ENCODE measurements at regions not wholly inside any gene's neighbourhood (a gene's known extent, or its start where the extent isn't known, plus 50 kb on each side); places are given as distances from the start of the nearest gene placed in this dataset.
"Not testable (repeated sequence)": the region's sequence is repeated elsewhere in the genome, so short reads cannot be mapped to it uniquely, and the experiment has no call there.

DNA sequence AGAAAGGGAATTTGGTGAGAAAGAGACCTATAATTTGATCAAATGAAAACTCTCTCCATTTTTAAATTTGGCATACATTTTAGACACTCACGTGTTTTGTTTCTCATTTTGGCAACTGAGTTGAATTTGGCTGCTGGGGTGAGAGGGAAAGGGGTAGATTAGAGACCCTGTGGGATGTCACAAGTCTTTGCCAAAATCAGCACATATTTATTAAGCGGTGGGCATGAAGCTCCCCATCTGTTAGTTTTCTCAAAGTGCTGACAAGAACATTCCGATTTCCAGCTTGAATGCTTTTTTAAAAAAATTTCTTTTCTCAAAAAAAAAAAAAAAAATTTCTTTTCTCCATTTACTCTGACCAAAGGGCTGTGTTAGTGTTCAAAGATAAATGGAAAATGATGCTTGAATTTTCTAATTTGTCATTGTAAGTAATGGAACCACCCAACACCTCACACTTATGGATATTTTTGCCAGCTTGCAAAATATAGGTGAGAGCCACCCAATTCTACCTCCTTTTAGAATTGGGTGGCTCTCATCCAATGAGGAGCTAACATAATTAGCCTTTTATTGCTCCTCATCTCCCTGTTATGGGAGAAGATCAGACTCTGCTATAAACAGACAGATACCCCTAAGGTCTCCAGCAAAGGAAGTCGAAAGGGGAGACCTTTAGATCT is 222.9 kb upstream of the FN1 start:
- no peak for DNase-seq (ENCODE audit: low spot score)

DNA sequence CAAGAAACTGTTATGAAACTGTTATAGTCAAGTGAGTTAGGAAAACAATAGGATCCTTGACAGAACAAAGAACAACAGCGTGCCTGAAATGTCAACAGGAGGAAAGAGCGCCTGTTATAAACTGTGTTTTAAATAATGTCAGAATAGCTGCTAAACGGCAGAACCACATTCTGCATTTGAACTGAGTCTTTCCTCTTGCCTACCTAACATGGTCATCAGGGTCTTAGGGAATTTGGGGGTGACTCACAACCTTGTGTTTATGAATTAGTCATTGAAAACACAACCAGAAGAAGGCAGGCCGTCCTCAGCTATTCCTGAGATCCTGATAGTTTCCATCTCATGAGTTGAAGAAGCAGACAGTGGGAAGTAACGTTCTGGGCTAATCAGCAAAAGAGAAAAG is 222.0 kb upstream of the FN1 start:
- DNase-seq (ENCODE audit: low spot score) = peak; percentile 56

DNA sequence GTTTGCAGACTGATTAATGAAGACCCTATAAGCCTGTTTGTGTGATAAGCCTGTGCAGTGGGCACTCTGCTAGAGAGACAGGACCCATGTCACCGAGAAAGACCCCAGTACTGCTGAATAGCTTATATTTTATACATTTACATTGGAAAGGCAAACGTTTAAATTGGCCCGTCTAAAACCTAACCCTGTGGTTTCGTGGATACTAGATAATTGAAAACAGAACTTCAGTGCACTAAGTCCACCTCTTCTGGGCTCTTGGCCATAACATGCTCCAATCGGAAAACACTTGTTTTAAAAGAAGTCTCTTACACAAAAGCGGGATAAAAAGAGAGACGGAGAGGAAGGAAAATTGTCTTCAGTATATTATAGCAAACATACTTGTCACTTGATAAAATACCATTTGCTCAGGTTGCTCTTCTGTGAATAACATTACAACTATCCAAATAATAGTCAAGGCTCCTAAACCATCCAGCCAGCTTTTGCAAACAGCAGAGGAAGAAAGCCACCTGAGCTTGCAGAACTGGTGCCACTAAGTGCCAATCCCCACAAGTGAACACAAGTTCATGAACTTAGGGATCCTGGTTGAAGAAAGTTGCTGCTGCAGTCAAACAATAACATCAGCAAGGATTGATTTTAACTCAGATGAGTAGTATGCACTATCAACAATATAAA is 218.4 kb upstream of the FN1 start:
- peak; percentile 54 for DNase-seq (ENCODE audit: low spot score)

DNA sequence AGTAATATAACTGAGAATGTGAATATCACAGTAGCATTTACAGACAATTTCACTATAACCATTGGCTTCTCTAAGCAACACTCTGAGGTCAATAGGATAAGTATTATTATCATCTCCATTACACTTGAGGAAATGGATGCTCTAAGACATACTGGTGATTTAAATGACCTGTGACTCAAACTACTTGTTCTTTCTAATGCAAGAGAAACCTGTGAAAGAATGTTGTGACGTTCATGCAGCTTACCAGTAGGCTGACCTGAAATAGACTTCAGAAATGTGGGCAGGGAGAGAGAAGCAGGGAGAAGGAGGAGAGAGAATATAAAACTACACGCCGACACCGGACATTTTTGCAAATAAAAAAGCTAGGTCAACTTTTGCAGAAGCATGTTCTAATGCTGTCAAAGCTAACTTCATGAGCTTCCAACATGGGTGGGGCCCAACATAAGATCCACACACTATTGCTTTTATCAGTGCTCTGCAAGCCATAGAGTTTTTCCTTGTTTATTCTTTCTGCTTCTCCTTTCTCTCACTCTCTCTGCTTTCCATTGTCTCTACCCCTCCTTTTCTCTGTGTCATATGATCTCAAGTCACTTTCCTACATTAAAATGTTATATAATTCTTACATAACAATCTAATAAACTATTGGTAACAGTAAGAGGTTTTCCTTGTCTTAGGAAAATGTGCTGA is 217.6 kb upstream of the FN1 start:
- no peak for DNase-seq (ENCODE audit: low spot score)

DNA sequence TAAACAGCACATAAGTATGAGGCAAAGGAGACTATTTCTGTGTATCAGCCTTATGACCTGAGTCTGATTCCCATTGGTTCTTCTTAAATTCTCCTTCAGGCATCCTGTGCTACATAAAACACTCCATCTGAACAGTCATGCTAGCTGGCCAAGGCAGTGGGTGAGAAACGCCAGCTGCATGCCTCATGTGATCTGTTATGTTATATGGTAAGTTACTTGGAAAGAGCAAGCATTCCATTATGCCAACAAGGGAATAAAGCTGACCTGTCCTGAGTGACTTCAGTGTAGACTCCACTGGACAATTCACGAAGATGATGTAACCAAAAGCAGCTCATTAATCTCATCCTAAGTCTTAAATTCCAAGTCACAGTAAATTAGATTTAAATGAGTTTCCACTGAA is 216.5 kb upstream of the FN1 start:
- DNase-seq (ENCODE audit: low spot score) = peak; percentile 47

DNA sequence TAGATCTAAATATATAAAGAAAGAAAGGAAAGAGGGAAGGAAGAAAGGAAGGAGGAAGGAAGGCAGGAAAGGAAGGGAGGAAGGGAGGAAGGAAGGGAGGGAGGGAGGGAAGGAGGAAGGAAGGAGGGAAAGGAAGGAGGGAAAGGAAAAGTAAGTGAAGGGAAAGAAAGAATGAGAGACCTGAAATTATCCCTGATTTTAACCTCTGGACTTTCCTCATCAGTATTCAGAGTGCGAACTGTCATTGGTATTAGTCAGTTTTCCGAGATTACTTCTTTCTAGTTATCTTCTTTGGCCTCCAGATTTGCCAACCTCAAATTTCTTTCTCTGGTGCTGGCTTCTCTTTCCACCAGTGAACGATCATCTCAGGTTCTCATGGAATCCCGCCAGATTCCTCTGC is 215.5 kb upstream of the FN1 start:
- no peak for DNase-seq (ENCODE audit: low spot score)

DNA sequence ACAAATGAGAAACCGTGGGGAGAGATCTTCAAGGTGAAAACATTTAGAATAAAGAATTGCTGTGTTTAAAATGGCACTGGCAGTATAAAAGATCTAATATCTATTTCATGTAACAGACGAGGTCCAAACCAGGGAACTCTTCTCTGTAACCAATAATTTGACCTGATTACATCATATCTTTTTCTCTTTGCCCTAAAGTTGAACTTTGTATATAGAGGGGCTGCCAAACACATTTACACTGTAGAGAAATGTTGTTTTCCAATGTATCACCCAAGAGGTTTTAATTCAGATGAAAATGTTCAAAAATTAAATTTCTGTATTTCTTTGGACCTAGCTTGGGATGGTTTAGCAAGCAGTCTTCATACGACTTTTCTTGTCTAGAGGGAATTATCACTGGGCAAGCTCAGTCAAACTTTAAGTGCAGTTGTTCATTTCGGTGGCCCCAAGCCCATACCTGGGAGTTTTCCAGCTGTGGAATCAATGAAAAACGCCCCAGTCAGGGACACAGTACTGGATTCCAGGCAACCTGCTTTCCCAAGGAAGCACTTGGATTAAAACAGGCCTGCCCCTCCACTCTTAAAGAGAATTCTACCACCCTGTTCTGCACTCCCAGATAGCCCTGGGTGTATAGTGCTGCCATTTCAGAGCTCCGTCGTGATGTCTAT is 208.5 kb upstream of the FN1 start:
- DNase-seq (ENCODE audit: low spot score) = no peak

DNA sequence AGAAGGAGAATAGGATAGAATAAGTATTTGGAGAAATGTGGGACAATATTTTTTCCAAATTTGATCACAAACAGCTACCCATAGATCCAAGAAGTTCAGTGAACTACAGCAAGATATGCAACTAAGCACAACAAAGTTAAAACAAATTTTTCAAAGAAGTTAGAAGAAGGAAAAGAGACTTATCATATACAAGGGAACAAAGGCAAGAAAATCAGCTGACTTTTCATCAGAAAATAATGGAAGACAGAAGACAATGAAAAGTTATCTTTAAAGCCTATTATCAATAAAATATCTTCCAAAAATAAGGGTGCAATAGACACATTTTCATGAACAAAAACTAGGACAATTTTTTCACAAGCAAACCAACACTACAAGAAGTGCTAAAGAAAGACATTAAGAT is 202.8 kb upstream of the FN1 start:
- DNase-seq (ENCODE audit: low spot score) = no peak

DNA sequence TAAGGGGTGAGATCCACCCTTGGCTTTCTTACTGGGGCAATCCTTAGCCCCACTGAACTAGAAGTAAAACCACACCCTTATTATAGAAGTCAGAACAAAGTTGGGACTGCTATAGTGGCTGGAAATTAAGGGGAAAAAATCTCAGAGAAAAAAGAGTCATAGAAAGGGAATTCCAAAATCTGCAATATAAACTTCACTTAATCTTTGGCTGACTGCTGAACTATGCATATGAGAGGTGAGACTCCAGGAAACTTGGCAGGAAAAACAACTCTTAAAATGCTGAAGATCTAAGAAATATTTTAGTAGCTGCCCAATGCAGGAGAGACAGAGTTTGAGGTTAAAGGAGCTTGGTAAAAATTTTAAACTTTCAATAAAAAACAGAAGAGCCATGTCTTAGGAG is 201.8 kb upstream of the FN1 start:
- no peak for DNase-seq (ENCODE audit: low spot score)

DNA sequence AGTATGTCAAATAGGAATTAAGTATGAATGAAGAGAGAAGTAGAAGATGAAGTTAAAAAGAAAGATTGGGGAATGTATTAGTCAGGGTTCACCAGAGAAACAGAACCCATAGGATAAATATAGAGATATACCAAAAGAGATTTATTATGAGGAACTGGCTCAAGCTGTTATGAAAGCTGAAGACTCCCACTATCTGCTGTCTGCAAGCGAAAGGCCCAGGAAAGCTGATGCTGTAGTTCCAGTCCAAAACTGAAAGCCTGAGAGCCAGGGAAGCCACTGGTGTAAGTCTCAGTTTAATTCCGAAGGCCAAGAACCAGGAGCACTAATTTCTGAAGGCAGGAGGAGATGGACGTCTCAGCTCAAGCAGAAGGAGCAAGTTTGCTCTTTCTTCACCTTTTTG is 200.9 kb upstream of the FN1 start:
- no peak for DNase-seq (ENCODE audit: low spot score)

DNA sequence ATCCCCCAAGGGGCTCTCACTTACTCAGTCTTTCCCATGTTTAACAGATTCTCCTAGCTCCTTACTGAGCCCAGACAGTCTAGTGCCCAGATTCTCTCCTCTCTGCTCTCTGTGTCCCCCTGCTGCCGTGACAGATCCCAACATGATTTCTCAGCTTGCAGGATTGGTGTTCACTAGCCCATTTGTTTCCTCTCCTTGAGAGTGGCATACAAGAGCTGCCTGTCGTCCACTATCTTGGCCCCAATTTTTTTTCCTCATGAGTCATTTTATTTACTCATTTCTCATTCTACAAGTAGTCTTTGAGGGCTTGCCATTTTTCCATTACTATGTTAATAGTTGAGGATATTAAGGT is 199.9 kb upstream of the FN1 start:
- DNase-seq (ENCODE audit: low spot score) = no peak

DNA sequence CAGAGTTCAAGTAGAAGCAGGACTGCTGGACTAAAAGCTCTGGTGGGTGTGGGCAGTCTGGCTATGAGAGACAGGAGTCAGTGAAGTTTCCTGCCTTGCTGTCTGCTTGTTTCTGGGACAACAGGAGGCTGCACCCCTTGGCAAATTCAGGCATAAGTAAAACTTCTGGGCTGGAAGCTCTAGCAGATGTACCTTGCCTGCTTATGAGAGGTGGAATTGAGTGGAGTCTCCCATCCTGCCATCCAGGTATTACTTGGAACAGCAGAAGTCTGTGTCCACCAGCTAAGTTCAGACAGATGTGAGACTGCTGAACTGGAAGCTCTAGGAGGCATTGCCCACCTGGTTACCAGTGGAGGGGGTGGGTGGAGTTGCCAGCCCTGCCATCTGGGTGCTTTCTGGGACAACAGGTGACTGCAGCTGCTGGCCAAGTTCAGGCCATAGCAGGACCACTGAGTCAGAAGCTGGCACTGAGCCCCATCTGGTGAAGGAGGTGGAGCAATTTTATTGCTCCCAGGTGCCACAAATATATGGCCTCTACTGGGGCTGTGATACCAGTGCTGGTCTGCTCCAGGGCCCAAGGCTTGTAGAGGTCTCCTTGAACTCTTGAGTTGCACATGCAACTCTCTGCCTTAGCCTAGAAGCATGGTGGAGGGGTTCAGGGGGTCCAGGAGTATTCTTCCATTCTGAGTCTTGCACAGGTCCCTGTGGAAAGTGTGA is 199.4 kb upstream of the FN1 start:
- no peak for DNase-seq (ENCODE audit: low spot score)

DNA sequence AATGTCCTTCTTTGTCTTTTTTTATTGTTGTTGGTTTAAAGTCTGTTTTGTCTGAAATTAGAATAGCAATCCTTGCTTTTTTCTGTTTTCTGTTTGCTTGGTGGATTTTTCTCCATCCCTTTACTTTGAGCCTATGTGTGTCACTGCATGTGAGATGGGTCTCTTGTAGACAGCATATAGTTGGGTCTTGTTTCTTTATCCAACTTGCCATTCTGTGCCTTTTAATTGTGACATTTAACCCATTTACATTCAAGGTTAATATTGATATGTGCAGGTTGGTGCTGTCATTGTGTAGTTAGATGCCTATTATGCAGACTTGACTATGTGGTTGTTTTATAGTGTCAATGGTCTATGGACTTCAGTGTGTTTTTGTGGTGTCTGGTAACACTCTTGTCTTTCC is 197.5 kb upstream of the FN1 start:
- no peak for DNase-seq (ENCODE audit: low spot score)

DNA sequence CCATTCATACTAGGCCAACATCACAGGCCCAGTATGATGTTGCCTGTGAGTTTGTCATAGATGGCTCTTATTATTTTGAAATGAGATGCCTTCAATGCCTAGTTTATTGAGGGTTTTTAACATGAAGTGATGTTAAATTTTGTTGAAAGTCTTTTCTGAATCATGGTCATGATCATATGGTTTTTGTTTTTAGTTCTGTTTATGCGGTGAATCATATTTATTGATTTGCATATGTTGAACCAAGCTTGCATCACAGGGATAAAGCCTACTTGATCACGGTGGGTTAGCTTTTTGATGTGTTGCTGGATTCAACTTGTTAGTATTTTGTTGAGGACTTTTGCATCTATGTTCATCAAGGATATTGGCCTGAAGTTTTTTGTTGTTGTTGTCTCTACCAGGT is 195.8 kb upstream of the FN1 start:
- DNase-seq (ENCODE audit: low spot score) = no peak

DNA sequence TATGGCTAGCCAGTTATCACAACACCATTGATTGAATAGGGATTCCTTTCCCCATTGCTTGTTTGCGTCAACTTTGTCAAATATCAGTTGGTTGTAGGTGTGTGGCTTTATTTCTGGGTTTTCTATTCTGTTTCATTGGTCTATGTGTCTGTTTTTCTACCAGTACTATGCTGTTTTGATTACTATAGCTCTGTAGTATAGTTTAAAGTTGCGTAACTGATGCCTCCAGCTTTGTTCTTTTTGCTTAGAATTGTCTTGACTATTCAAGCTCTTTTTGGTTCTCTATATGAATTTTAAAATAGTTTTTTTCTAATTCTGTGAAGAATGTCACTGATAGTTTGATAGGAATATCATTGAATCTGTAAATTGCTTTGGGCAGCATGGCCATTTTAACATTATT is 194.9 kb upstream of the FN1 start:
- not testable (repeated sequence) for DNase-seq (ENCODE audit: low spot score)

DNA sequence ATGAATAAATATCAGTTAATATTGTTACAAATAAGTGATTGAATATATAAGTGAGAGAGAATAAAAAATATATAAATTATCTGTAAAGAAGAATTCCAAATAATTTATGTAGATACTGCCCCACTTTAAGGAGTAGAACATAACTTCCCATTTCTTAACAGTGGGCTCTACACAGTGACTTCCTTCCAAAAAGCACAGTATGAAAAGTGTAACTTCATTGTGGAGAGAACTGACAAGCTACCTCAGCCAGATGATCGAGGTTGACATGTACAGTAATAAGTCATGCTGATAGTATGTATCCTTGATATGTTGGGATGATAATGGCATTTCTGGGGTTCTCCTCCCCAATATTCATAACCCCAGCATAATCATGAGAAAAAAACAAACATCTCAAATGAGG is 191.9 kb upstream of the FN1 start:
- no peak for DNase-seq (ENCODE audit: low spot score)

DNA sequence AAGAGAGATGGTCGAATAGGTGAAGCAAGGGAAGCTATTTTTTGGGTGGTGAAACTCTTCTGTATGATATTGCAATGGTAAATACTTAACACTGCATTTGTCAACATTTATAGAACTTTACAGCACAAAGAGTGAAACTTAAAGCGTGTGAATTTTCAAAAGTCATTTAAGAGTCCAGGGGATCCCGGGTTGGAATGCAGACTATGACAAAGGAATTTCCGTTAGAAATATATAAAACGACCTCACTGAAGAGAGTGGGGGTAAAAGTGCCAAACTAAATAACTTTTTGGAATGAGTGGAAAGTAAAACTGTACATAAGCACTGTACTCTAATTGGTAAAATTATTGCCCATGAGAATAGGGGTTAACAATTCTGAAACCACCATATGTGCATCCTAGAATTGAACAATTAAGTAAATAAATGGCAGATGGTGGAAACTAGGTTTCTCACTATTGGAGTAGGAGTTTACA is 191.0 kb upstream of the FN1 start:
- no peak for DNase-seq (ENCODE audit: low spot score)

DNA sequence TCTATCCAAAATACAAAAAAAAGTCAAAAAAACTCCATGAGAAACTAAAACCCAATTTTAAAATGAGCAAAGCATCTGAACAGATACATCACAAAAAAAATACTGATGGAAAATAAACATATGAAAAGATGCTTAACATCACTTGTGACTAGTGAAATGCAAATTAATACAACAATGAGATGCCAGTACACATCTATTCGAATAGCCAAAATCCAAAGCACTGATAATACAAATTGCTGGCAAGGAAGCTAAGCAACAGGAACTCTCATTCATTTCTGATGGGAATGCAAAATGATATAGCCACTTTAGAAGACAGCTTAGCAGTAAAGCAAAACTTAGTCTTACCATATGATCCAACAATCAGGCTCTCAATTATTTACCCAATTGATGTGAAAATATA is 190.2 kb upstream of the FN1 start:
- DNase-seq (ENCODE audit: low spot score) = no peak

DNA sequence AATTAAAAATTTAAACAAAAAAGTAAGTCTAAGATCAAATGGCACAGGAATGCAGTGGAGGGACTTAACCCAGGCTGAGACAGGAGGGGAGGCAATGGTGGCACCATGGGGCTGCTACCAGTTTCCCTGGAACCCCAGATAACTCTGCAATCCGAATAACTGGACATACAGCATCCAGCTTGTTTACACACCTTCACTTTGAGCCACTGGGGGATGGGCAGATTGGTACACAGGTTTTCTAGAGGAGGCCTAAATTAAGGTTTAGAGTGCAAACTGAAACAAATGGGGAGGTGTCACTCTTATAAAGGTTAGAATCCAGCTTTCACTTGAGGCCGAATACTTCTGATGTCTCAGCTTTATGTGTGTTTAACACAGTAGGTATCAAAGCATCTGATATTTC is 189.3 kb upstream of the FN1 start:
- DNase-seq (ENCODE audit: low spot score) = no peak

DNA sequence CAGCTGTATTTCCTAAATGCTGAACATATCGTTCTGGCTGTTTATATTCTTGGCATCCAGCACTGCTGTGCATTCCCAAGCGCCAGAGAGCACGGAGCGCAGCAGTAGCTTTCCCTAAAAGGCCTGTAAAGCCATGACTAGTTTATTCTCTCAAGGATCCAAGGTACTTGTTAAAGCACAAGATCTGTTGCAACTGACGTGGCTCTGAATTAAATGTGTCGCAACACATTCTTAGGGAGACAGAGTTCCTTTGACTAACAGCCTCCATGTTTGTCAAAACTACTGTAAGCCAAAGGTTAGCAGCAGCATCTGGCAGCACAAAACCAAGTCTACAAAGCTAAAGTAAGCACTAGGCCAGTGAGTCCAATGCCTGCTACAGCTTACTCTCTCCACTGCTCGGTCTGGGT is 188.6 kb upstream of the FN1 start:
- peak; percentile 38 for DNase-seq (ENCODE audit: low spot score)

DNA sequence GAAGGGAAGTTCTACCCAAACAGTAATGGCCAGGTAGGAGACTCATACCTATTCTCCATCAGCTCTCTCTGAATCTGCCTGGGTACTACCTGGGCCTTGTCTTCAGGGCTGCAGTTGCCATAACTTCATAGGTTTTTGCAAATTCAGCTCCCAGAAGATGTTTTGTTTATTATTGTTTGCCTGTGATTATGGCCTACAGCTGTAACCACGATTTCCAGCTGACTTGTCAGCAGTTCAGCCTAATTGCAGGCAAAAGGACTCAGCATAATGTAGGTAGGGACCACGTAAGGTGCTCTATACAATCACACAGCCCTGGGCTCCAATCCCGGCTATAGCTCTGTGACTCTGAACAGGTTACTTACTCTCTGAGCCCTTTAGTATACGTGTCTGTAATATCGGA is 187.0 kb upstream of the FN1 start:
- DNase-seq (ENCODE audit: low spot score) = no peak

DNA sequence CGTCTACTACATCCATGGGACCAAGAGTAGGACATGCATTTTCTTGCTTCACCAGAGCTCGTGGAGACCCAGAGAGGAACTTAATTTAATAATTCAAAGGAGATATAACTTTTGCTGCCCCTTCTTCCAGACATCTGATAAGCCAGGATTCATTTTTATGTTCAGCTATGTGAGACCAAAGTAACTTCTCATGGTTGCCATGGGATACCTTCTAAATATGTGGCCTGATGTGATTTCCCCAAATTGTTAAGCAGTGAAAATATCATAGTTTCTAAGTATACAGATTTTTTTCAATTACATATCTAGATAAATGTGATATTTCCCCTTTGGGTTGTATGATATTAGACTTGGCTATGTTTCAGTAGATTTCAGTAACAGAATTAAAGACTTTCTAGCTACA is 185.5 kb upstream of the FN1 start:
- DNase-seq (ENCODE audit: low spot score) = no peak
